Heart left ventricle (tissue), 16 donors: ENCODE measurements at regions not wholly inside any gene's neighbourhood (a gene's known extent, or its start where the extent isn't known, plus 50 kb on each side); places are given as distances from the start of the nearest gene placed in this dataset.
"Not testable (repeated sequence)": the region's sequence is repeated elsewhere in the genome, so short reads cannot be mapped to it uniquely, and the experiment has no call there.

Experiments used
- ATAC-seq, 4 donors: fragments of 200-7000 bp; cut with Tn5 transposase; one replicate each; pipeline ENCODE4 v1.9.1; 2020 to 2022; ENCODE audit warnings: moderate library complexity in 4 of 4, mild to moderate bottlenecking in 3 of 4, moderate number of reproducible peaks in 1 of 4
- DNase-seq, 5 donors: peaks; one replicate each; pipeline ENCODE4 v3.0.0-alpha.2; 2020
- H3K27ac ChIP-seq, 12 donors: fragments of 200-600 bp; sonication (generic) in 4 of 12; one replicate each; pipeline versions ENCODE4 v1.5.0 to v1.8.0; 2016 to 2022; ENCODE audit warnings: mild to moderate bottlenecking in 2 of 12
- H3K27me3 ChIP-seq, 9 donors: fragments of 200-600 bp; sonication (generic) in 2 of 9; one replicate each; pipeline versions ENCODE4 v1.5.1 to v1.8.0; 2016 to 2022; ENCODE audit warnings: mild to moderate bottlenecking in 3 of 9
- H3K36me3 ChIP-seq, 9 donors: fragments of 200-600 bp; sonication (generic) in 2 of 9; one replicate each; pipeline versions ENCODE4 v1.5.0 to v1.8.0; 2018 to 2022; ENCODE audit warnings: mild to moderate bottlenecking in 2 of 9
- H3K4me1 ChIP-seq, 12 donors: fragments of 200-600 bp; sonication (generic) in 4 of 12; one replicate each; pipeline versions ENCODE4 v1.5.0 to v1.8.0; 2016 to 2022; ENCODE audit warnings: mild to moderate bottlenecking in 3 of 12
- H3K4me3 ChIP-seq, 12 donors: fragments of 200-600 bp; sonication (generic) in 4 of 12; one replicate each; pipeline versions ENCODE4 v1.5.0 to v1.8.0; 2017 to 2022; ENCODE audit warnings: mild to moderate bottlenecking in 9 of 12, moderate library complexity in 4 of 12
- H3K9me3 ChIP-seq, 12 donors: fragments of 200-600 bp; sonication (generic) in 4 of 12; one replicate each; pipeline versions ENCODE4 v1.5.0 to v1.8.0; 2016 to 2022; ENCODE audit warnings: mild to moderate bottlenecking in 1 of 12
- CTCF ChIP-seq, 12 donors: fragments of 200-600 bp; sonication (generic) in 4 of 12; IDR thresholded peaks; one replicate each; pipeline versions ENCODE4 v1.5.0 to v1.8.0; 2018 to 2022; ENCODE audit warnings: antibody characterized with exemption in 12 of 12, mild to moderate bottlenecking in 5 of 12
- POLR2A ChIP-seq, 2 donors: fragments of 450-650 bp; IDR thresholded peaks; one replicate each; pipeline ENCODE4 v1.6.1; 2017; ENCODE audit warnings: antibody characterized with exemption in 2 of 2, mild to moderate bottlenecking in 2 of 2, moderate library complexity in 2 of 2
- WGBS, 4 donors: extraction: QIAGEN DNeasy Blood & Tissue Kit in 2 of 4; methylation state at CpG; one replicate each; pipeline versions ENCODE4 v1.1.5 to v1.1.7; 2013 to 2018; 5-methylcytosine and 5-hydroxymethylcytosine counted together
- intact Hi-C, 10 donors: fragments of 100-400 bp; cut with DNase I; formaldehyde crosslinking; loops; one replicate each; pipeline versions ENCODE4 v1.11.1 to v1.14.2; 2022
- donor health status: ischemic (EF 13 %, LVEDD 7.1; RV severe dilation, severe dysfunction).
- donor health status: healthy with polysubstance abuse.
- donor health status: DM: no; HTN: yes; CAD: no.
- donor health status: DM: no; HTN: no; CAD: no.
- donor health status: ischemic (EF 25% LVEDD 6.9; RV normal size, moderate dysfunction).
- donor health status: ischemic (EF 25% LVEDD 5.7; RV mildly dilated, moderate dysfunction).
- donor health status: healthy.
- donor health status: DM: yes; HTN: yes; CAD: no.
- donor health status: ischemic (EF 35%, LVEDD 5.7; RV mildly dilated, moderate dysfunction).
- donor health status: nonischemic (EF 11% LVEDD 7.7; RV severe dilation, severe dysfunction).
- donor health status: DM: yes; HTN: yes; CAD: no.
- donor health status: PGD.
- donor health status: ischemic (EF 29% LVEDD 5.4; RV normal size, mild dysfunction).
- donor health status: nonischemic (EF 23%, LVEDD 6.1; RV moderate dilation, normal function).

GRCh38 chr5:98187945-98188344, 585.5 kb upstream of the RGMB start:
- intact Hi-C loops, result no loop called here
- Histone ChIP-seq H3K27me3 (no peaks in the 10 kb centered on the region), H3K4me3 (no peak overlapping the region), H3K27ac (no peak overlapping the region), H3K4me1 (no peaks in the 10 kb centered on the region), H3K9me3 (peaks cover 0 to 13% (median 0%) of the 10 kb centered on the region in 12 donors), H3K36me3 (no peaks in the 10 kb centered on the region)
- ATAC-seq (no peak), DNase-seq (no peak)
- WGBS, 4 donors, result 71 to 87% (median 82%) methylated on average over 1 of the region's 1 CpG
- no peak for TF ChIP-seq CTCF (IDR thresholded peaks at IDR 0.05)
- TF ChIP-seq POLR2A (IDR thresholded peaks at IDR 0.05), result no peak

DNA sequence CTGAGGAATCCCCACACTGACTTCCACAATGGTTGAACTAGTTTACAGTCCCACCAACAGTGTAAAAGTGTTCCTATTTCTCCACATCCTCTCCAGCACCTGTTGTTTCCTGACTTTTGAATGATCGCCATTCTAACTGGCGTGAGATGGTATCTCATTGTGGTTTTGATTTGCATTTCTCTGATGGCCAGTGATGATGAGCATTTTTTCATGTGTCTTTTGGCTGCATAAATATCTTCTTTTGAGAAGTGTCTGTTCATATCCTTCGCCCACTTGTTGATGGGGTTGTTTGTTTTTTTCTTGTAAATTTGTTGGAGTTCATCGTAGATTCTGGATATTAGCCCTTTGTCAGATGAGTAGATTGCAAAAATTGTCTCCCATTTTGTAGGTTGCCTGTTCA, 583.1 kb upstream of the RGMB start:
- ATAC-seq, intact Hi-C loops, H3K27me3 ChIP-seq, DNase-seq, H3K27ac ChIP-seq, H3K9me3 ChIP-seq, H3K36me3 ChIP-seq, H3K4me1 ChIP-seq, H3K4me3 ChIP-seq: not testable (repeated sequence)
- WGBS, 4 donors, result 80 to 99% (median 90%) methylated on average over 2 to 4 of the region's 4 CpGs

GRCh38 chr5:98193921-98194760, 579.3 kb upstream of the RGMB start:
- H3K4me1 ChIP-seq, result no peaks in the 10 kb centered on the region
- no peak overlapping the region for H3K4me3 ChIP-seq
- intact Hi-C loops, result no loop called here
- no peaks in the 10 kb centered on the region for H3K36me3 ChIP-seq
- no peaks in the 10 kb centered on the region for H3K27me3 ChIP-seq
- ATAC-seq (no peak), DNase-seq (no peak)
- no peak for TF ChIP-seq CTCF (IDR thresholded peaks at IDR 0.05)
- TF ChIP-seq POLR2A (IDR thresholded peaks at IDR 0.05), result no peak
- no peak overlapping the region for H3K27ac ChIP-seq
- WGBS, 4 donors, result 49 to 56% (median 53%) methylated on average over 3 of the region's 3 CpGs
- peaks cover 0 to 5% (median 0%) of the 10 kb centered on the region in 12 donors for H3K9me3 ChIP-seq

- H3K36me3 ChIP-seq, result no peaks in the 10 kb centered on the region
- no peaks in the 10 kb centered on the region for H3K9me3 ChIP-seq
- peaks cover 0 to under 1% (median 0%) of the 10 kb centered on the region in 12 donors for H3K4me1 ChIP-seq
- no peak overlapping the region for H3K27ac ChIP-seq
- no peak for DNase-seq
- intact Hi-C loops, result no loop called here
- 72 to 82% (median 74%) methylated on average over 9 of the region's 9 CpGs for WGBS, 4 donors
- H3K4me3 ChIP-seq, result no peak overlapping the region
- no peaks in the 10 kb centered on the region for H3K27me3 ChIP-seq
- TF ChIP-seq POLR2A (IDR thresholded peaks at IDR 0.05) (no peak), CTCF (IDR thresholded peaks at IDR 0.05) (no peak)
- no peak for ATAC-seq
Observed at GRCh38 chr5:98200726-98201541, 572.5 kb upstream of the RGMB start.
